ENCODE measurements at regions not wholly inside any gene's neighbourhood (a gene's known extent, or its start where the extent isn't known, plus 50 kb on each side); places are given as distances from the start of the nearest gene placed in this dataset.
A peak's percentile ranks its signal among the peaks of the same experiment; 100 is the strongest.

- DNase-seq (ENCODE audit: low read depth in 1 of 2, low spot score in 1 of 2), result peak in 1 of 2 donors; percentile 37
- H3K27me3 ChIP-seq, result no peaks in the 10 kb centered on the region
- no peaks in the 10 kb centered on the region for H3K9me3 ChIP-seq (ENCODE audit: low read depth)
- H3K27ac ChIP-seq, result no peak overlapping the region
- TF ChIP-seq, protein P1, sequence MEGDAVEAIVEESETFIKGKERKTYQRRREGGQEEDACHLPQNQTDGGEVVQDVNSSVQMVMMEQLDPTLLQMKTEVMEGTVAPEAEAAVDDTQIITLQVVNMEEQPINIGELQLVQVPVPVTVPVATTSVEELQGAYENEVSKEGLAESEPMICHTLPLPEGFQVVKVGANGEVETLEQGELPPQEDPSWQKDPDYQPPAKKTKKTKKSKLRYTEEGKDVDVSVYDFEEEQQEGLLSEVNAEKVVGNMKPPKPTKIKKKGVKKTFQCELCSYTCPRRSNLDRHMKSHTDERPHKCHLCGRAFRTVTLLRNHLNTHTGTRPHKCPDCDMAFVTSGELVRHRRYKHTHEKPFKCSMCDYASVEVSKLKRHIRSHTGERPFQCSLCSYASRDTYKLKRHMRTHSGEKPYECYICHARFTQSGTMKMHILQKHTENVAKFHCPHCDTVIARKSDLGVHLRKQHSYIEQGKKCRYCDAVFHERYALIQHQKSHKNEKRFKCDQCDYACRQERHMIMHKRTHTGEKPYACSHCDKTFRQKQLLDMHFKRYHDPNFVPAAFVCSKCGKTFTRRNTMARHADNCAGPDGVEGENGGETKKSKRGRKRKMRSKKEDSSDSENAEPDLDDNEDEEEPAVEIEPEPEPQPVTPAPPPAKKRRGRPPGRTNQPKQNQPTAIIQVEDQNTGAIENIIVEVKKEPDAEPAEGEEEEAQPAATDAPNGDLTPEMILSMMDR (IDR thresholded peaks at IDR 0.05; ENCODE audit: low read depth, low read length), result no peak
- no peak overlapping the region for H3K4me3 ChIP-seq
- no peaks in the 10 kb centered on the region for H3K4me1 ChIP-seq (ENCODE audit: low read depth)
- H3K36me3 ChIP-seq, result no peaks in the 10 kb centered on the region
Measured at GRCh38 chr3:36212251-36212650, 168.1 kb upstream of the STAC start.

- Histone ChIP-seq H3K4me3 (no peak overlapping the region), H3K9me3 (ENCODE audit: low read depth) (no peaks in the 10 kb centered on the region), H3K36me3 (no peaks in the 10 kb centered on the region), H3K27me3 (no peaks in the 10 kb centered on the region), H3K4me1 (ENCODE audit: low read depth) (no peaks in the 10 kb centered on the region), H3K27ac (no peak overlapping the region)
- no peak for DNase-seq (ENCODE audit: low read depth in 1 of 2, low spot score in 1 of 2)
- TF ChIP-seq, protein P1 (IDR thresholded peaks at IDR 0.05; ENCODE audit: low read depth, low read length), result no peak
Measured at GRCh38 chr3:36214460-36214859, 165.8 kb upstream of the STAC start.

- Histone ChIP-seq H3K27ac (no peak overlapping the region), H3K4me3 (no peak overlapping the region), H3K9me3 (ENCODE audit: low read depth) (no peaks in the 10 kb centered on the region), H3K27me3 (no peaks in the 10 kb centered on the region), H3K4me1 (ENCODE audit: low read depth) (no peaks in the 10 kb centered on the region), H3K36me3 (no peaks in the 10 kb centered on the region)
- no peak for DNase-seq (ENCODE audit: low read depth in 1 of 2, low spot score in 1 of 2)
- TF ChIP-seq, protein P1 (IDR thresholded peaks at IDR 0.05; ENCODE audit: low read depth, low read length), result no peak
Measured at GRCh38 chr3:36215241-36215640, 165.1 kb upstream of the STAC start.

DNA sequence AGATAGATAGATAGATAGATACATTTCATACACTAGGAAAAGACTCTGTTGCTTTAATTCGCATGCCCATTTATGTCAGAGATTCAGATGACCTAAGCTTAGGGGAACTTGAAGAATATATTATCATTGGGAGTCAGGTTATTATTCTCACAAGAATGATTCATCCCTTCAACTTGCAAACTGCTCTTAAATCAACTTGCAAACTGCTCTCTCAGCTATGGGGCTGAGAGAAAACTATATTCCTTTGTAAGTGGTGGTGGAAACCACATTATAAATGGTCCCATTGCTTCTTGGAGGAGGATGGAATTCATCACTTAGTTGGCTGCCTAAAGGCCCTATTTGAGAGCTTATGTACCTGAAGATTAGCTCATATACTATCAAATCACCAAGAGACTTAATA is 160.9 kb upstream of the STAC start:
- H3K27ac ChIP-seq, result no peak overlapping the region
- TF ChIP-seq, protein P1 (IDR thresholded peaks at IDR 0.05; ENCODE audit: low read depth, low read length), result no peak
- DNase-seq (ENCODE audit: low read depth in 1 of 2, low spot score in 1 of 2), result no peak

DNA sequence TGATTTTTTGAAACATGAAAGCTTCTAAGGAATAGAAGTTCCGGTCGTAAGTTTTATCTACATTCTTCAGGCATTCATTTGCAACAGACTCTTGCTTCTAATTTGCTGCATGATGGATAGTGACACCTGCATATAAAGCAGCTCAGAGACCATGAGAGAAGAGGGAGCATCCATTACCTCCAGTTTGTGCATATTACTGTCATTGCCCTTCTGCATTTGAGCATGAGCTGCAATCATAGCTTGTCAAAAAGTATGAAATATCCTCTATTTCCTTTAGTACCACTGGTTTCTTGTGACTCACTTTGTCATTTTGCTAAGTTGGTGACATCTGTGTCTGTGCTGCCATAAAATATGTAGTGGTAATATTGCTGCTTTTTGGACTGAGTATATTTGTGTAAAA is 160.1 kb upstream of the STAC start:
- Histone ChIP-seq H3K4me1 (ENCODE audit: low read depth) (no peaks in the 10 kb centered on the region), H3K4me3 (no peak overlapping the region), H3K27ac (no peak overlapping the region), H3K27me3 (no peaks in the 10 kb centered on the region), H3K36me3 (no peaks in the 10 kb centered on the region), H3K9me3 (ENCODE audit: low read depth) (no peaks in the 10 kb centered on the region)
- DNase-seq (ENCODE audit: low read depth in 1 of 2, low spot score in 1 of 2), result no peak
- TF ChIP-seq, protein P1 (IDR thresholded peaks at IDR 0.05; ENCODE audit: low read depth, low read length), result no peak

More for the DNA sequence above, 160.9 kb upstream of the STAC start:
- Histone ChIP-seq H3K4me3 (no peak overlapping the region), H3K4me1 (ENCODE audit: low read depth) (no peaks in the 10 kb centered on the region), H3K36me3 (no peaks in the 10 kb centered on the region), H3K27me3 (no peaks in the 10 kb centered on the region), H3K9me3 (ENCODE audit: low read depth) (no peaks in the 10 kb centered on the region)

GRCh38 chr3:36221975-36222374 is 158.3 kb upstream of the STAC start:
- TF ChIP-seq, protein P1 (IDR thresholded peaks at IDR 0.05; ENCODE audit: low read depth, low read length), result no peak
- Histone ChIP-seq H3K36me3 (no peaks in the 10 kb centered on the region), H3K9me3 (ENCODE audit: low read depth) (no peaks in the 10 kb centered on the region), H3K4me1 (ENCODE audit: low read depth) (no peaks in the 10 kb centered on the region), H3K4me3 (no peak overlapping the region), H3K27ac (no peak overlapping the region), H3K27me3 (no peaks in the 10 kb centered on the region)
- DNase-seq (ENCODE audit: low read depth in 1 of 2, low spot score in 1 of 2), result peak in 1 of 2 donors; percentile 42
